ENCODE measurements at regions not wholly inside any gene's neighbourhood (a gene's known extent, or its start where the extent isn't known, plus 50 kb on each side); places are given as distances from the start of the nearest gene placed in this dataset.

DNA sequence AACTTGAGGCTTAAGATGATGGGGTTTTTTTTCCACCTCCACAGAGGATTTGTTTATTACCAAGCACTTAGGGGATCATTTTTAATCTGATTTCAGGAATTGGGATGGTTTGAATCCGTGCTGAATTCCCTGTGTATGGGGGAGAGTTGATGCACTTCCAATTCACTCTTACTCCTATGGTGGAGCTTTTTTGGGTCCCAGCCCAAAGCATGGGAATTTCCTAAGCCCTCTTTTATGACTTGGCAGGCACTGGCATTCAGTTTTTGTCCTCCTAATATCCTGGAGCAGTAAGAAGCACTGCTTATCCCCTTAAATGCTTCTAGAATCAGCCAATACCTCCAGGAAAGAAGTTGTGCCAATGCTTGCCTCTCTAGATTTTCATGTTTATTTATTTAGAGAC is 78.7 kb downstream of the HYCC1 start:
- TF ChIP-seq, protein P1, sequence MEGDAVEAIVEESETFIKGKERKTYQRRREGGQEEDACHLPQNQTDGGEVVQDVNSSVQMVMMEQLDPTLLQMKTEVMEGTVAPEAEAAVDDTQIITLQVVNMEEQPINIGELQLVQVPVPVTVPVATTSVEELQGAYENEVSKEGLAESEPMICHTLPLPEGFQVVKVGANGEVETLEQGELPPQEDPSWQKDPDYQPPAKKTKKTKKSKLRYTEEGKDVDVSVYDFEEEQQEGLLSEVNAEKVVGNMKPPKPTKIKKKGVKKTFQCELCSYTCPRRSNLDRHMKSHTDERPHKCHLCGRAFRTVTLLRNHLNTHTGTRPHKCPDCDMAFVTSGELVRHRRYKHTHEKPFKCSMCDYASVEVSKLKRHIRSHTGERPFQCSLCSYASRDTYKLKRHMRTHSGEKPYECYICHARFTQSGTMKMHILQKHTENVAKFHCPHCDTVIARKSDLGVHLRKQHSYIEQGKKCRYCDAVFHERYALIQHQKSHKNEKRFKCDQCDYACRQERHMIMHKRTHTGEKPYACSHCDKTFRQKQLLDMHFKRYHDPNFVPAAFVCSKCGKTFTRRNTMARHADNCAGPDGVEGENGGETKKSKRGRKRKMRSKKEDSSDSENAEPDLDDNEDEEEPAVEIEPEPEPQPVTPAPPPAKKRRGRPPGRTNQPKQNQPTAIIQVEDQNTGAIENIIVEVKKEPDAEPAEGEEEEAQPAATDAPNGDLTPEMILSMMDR (IDR thresholded peaks at IDR 0.05): no peak
- no peak for TF ChIP-seq POLR2A (IDR thresholded peaks at IDR 0.05)
